ENCODE measurements at regions not wholly inside any gene's neighbourhood (a gene's known extent, or its start where the extent isn't known, plus 50 kb on each side); places are given as distances from the start of the nearest gene placed in this dataset.
"Not testable (repeated sequence)": the region's sequence is repeated elsewhere in the genome, so short reads cannot be mapped to it uniquely, and the experiment has no call there.

GRCh38 chr4:75287738-75288517 lies 226.3 kb downstream of the RCHY1 start:
- no peak for DNase-seq (ENCODE audit: low read depth)

- DNase-seq (ENCODE audit: low read depth), result no peak
Measured at GRCh38 chr4:75285837-75286236, 228.4 kb downstream of the RCHY1 start.

GRCh38 chr4:75284831-75285230 lies 229.4 kb downstream of the RCHY1 start:
- DNase-seq (ENCODE audit: low read depth), result no peak

- DNase-seq (ENCODE audit: low read depth), result not testable (repeated sequence)
Measured at GRCh38 chr4:75280461-75280860, 233.7 kb downstream of the RCHY1 start.

GRCh38 chr4:75259306-75259705 lies 254.9 kb downstream of the RCHY1 start:
- DNase-seq (ENCODE audit: low read depth), result no peak

- DNase-seq (ENCODE audit: low read depth), result no peak
Measured at GRCh38 chr4:75255261-75255660, 258.9 kb downstream of the RCHY1 start.

GRCh38 chr4:75254745-75255144 lies 259.5 kb downstream of the RCHY1 start:
- DNase-seq (ENCODE audit: low read depth), result no peak

- not testable (repeated sequence) for DNase-seq (ENCODE audit: low read depth)
Measured at GRCh38 chr4:75253094-75253493, 261.1 kb downstream of the RCHY1 start.

- DNase-seq (ENCODE audit: low read depth), result no peak
Measured at GRCh38 chr4:75251547-75251946, 262.7 kb downstream of the RCHY1 start.

GRCh38 chr4:75249739-75250138 lies 264.5 kb downstream of the RCHY1 start:
- no peak for DNase-seq (ENCODE audit: low read depth)

GRCh38 chr4:75248770-75249407 lies 265.3 kb downstream of the RCHY1 start:
- peak; percentile 2 for DNase-seq (ENCODE audit: low read depth)

GRCh38 chr4:75244325-75244724 lies 269.9 kb downstream of the RCHY1 start:
- no peak for DNase-seq (ENCODE audit: low read depth)

GRCh38 chr4:75243570-75243969 lies 270.6 kb downstream of the RCHY1 start:
- no peak for DNase-seq (ENCODE audit: low read depth)

- DNase-seq (ENCODE audit: low read depth), result no peak
Measured at GRCh38 chr4:75235359-75235951, 278.7 kb downstream of the RCHY1 start.

- DNase-seq (ENCODE audit: low read depth), result no peak
Measured at GRCh38 chr4:75232546-75232945, 281.7 kb downstream of the RCHY1 start.

- no peak for DNase-seq (ENCODE audit: low read depth)
Measured at GRCh38 chr4:75229806-75230570, 284.2 kb downstream of the RCHY1 start.

- no peak for DNase-seq (ENCODE audit: low read depth)
Measured at GRCh38 chr4:75213480-75213879, 280.6 kb downstream of the PARM1 start.

- DNase-seq (ENCODE audit: low read depth), result no peak
Measured at GRCh38 chr4:75211422-75211821, 278.5 kb downstream of the PARM1 start.

- no peak for DNase-seq (ENCODE audit: low read depth)
Measured at GRCh38 chr4:75207902-75208301, 275.0 kb downstream of the PARM1 start.

- no peak for DNase-seq (ENCODE audit: low read depth)
Measured at GRCh38 chr4:75195111-75195510, 262.2 kb downstream of the PARM1 start.

GRCh38 chr4:75194180-75194579 lies 261.3 kb downstream of the PARM1 start:
- no peak for DNase-seq (ENCODE audit: low read depth)

- not testable (repeated sequence) for DNase-seq (ENCODE audit: low read depth)
Measured at GRCh38 chr4:75192182-75192581, 259.3 kb downstream of the PARM1 start.

All from renal cortical epithelial cell (primary cell).